ENCODE measurements at regions not wholly inside any gene's neighbourhood (a gene's known extent, or its start where the extent isn't known, plus 50 kb on each side); places are given as distances from the start of the nearest gene placed in this dataset.

DNA sequence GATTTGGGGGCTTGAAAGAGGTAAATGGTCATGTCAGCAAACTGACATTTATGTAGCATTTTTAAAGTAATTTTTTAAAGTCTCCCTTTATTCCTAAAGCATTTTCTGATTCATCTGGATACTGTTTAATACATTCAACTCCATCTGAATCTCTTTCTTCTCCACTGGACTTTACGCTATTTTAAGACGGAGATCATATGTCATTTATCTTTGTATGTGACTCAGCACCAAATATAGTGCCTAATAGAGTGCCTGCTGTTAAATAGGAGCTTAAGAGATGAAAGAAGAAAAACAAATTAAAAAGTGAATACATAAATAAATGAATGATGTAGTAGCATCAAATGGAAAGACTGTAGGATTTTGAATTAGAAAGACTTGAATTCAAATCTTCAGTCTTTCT is 548.8 kb upstream of the SMC2 start:
- TF ChIP-seq POLR2A (IDR thresholded peaks at IDR 0.05) = no peak
- TF ChIP-seq CTCF (IDR thresholded peaks at IDR 0.05) = no peak

Measured in lower leg skin (tissue), 3 donors.